GM12864 (cell line): ENCODE measurements at regions not wholly inside any gene's neighbourhood (a gene's known extent, or its start where the extent isn't known, plus 50 kb on each side); places are given as distances from the start of the nearest gene placed in this dataset.
A peak's percentile ranks its signal among the peaks of the same experiment; 100 is the strongest.

Experiments
- DNase-seq: peaks from one replicate; pipeline ENCODE4 v3.0.0-alpha.2; 2011; ENCODE audit warnings: low read depth
- H3K4me3 ChIP-seq: 2 replicates; pipeline ENCODE4 v1.5.1; 2011; ENCODE audit warnings: mild to moderate bottlenecking, low read depth, low read length, control low read depth
- CTCF ChIP-seq: IDR thresholded peaks from 2 replicates; pipeline ENCODE4 v1.5.1; 2011; ENCODE audit warnings: low read depth, mild to moderate bottlenecking, moderate library complexity, low read length, control low read depth, inconsistent platforms; ENCODE audit errors: missing control alignments

- no peak for TF ChIP-seq CTCF
- DNase-seq = no peak
- H3K4me3 ChIP-seq = no peak overlapping the region
Measured at GRCh38 chr20:21809961-21810523, 104.6 kb downstream of the PAX1 start.

- DNase-seq = no peak
- TF ChIP-seq CTCF = peak; percentile 85
Measured at GRCh38 chr20:21808863-21809664, 103.6 kb downstream of the PAX1 start.

GRCh38 chr20:21808139-21808538 is 102.7 kb downstream of the PAX1 start:
- DNase-seq = no peak
- H3K4me3 ChIP-seq = no peak overlapping the region
- TF ChIP-seq CTCF = no peak

More at GRCh38 chr20:21808863-21809664, 103.6 kb downstream of the PAX1 start:
- no peak overlapping the region for H3K4me3 ChIP-seq

GRCh38 chr20:21804802-21805201 is 99.3 kb downstream of the PAX1 start:
- TF ChIP-seq CTCF = no peak
- DNase-seq = no peak
- H3K4me3 ChIP-seq = no peak overlapping the region

- no peak for DNase-seq
- no peak overlapping the region for H3K4me3 ChIP-seq
- no peak for TF ChIP-seq CTCF
Measured at GRCh38 chr20:21801193-21801592, 95.7 kb downstream of the PAX1 start.

GRCh38 chr20:21798384-21798783 is 92.9 kb downstream of the PAX1 start:
- DNase-seq = no peak
- no peak for TF ChIP-seq CTCF

More at GRCh38 chr20:21798384-21798783, 92.9 kb downstream of the PAX1 start:
- no peak overlapping the region for H3K4me3 ChIP-seq
